Epithelial cell of proximal tubule (primary cell): ENCODE measurements at regions not wholly inside any gene's neighbourhood (a gene's known extent, or its start where the extent isn't known, plus 50 kb on each side); places are given as distances from the start of the nearest gene placed in this dataset.

ENCODE experiments used
- DNase-seq: peaks from one replicate; pipeline ENCODE4 v3.0.0-alpha.2; 2011; ENCODE audit warnings: low read depth
- H3K4me3 ChIP-seq: 2 replicates; pipeline ENCODE4 v1.5.1; 2011; ENCODE audit warnings: low read depth, mild to moderate bottlenecking, low read length
- CTCF ChIP-seq: conservative IDR thresholded peaks from 2 replicates; pipeline ENCODE4 v1.5.1; 2012; ENCODE audit warnings: low read depth, mild to moderate bottlenecking, low read length

GRCh38 chr5:67516948-67517565, 320.5 kb upstream of the CD180 start:
- H3K4me3 ChIP-seq = no peak overlapping the region
- peak; percentile 83 for DNase-seq
- no peak for TF ChIP-seq CTCF

- no peak for DNase-seq
- no peak for TF ChIP-seq CTCF
- H3K4me3 ChIP-seq = no peak overlapping the region
Measured at GRCh38 chr5:67515762-67516161, 319.2 kb upstream of the CD180 start.

- no peak overlapping the region for H3K4me3 ChIP-seq
- DNase-seq = no peak
- TF ChIP-seq CTCF = no peak
Measured at GRCh38 chr5:67515020-67515689, 318.6 kb upstream of the CD180 start.

- TF ChIP-seq CTCF = no peak
- no peak overlapping the region for H3K4me3 ChIP-seq
- no peak for DNase-seq
Measured at GRCh38 chr5:67512758-67513157, 316.2 kb upstream of the CD180 start.

GRCh38 chr5:67511911-67512310, 315.3 kb upstream of the CD180 start:
- no peak for TF ChIP-seq CTCF
- H3K4me3 ChIP-seq = no peak overlapping the region
- DNase-seq = no peak

GRCh38 chr5:67510204-67510603, 313.6 kb upstream of the CD180 start:
- H3K4me3 ChIP-seq = no peak overlapping the region
- no peak for DNase-seq
- TF ChIP-seq CTCF = no peak
